GM23248 (cell line): ENCODE measurements at regions not wholly inside any gene's neighbourhood (a gene's known extent, or its start where the extent isn't known, plus 50 kb on each side); places are given as distances from the start of the nearest gene placed in this dataset.
A peak's percentile ranks its signal among the peaks of the same experiment; 100 is the strongest.

Experiments
- DNase-seq: peaks from one replicate; pipeline ENCODE4 v3.0.0-alpha.2; 2015
- H2AFZ ChIP-seq: fragments of 200-600 bp; sonication (generic); 2 replicates; pipeline ENCODE4 v1.6.1; 2016; ENCODE audit warnings: antibody characterized with exemption
- H3F3A ChIP-seq: fragments of 200-600 bp; sonication (generic); 2 replicates; pipeline ENCODE4 v1.6.1; 2016; ENCODE audit warnings: mild to moderate bottlenecking, antibody characterized with exemption, mixed run types; ENCODE audit not compliant: insufficient read depth
- H3K27ac ChIP-seq: fragments of 200-600 bp; sonication (generic); 2 replicates; pipeline ENCODE4 v1.5.1; 2016; ENCODE audit warnings: mild to moderate bottlenecking
- H3K27me3 ChIP-seq: fragments of 200-600 bp; sonication (generic); replicated peaks from 2 replicates; pipeline ENCODE4 v1.6.1; 2016; ENCODE audit warnings: mild to moderate bottlenecking; ENCODE audit not compliant: insufficient read depth
- H3K36me3 ChIP-seq: fragments of 200-600 bp; sonication (generic); 2 replicates; pipeline ENCODE4 v1.6.1; 2016; ENCODE audit warnings: low read depth, mild to moderate bottlenecking
- H3K4me1 ChIP-seq: fragments of 200-600 bp; sonication (generic); 2 replicates; pipeline ENCODE4 v1.6.1; 2016; ENCODE audit warnings: mild to moderate bottlenecking; ENCODE audit not compliant: insufficient read depth
- H3K4me2 ChIP-seq: fragments of 200-600 bp; sonication (generic); one replicate; pipeline ENCODE4 v1.6.1; 2016; ENCODE audit warnings: mild to moderate bottlenecking; ENCODE audit not compliant: unreplicated experiment
- H3K4me3 ChIP-seq: fragments of 200-600 bp; sonication (generic); 2 replicates; pipeline ENCODE4 v1.5.1; 2016; ENCODE audit warnings: mild to moderate bottlenecking
- H3K79me2 ChIP-seq: fragments of 200-600 bp; sonication (generic); 2 replicates; pipeline ENCODE4 v1.6.1; 2016; ENCODE audit warnings: mild to moderate bottlenecking; ENCODE audit not compliant: insufficient read depth
- H3K9ac ChIP-seq: fragments of 200-600 bp; sonication (generic); 2 replicates; pipeline ENCODE4 v1.6.1; 2016; ENCODE audit warnings: mild to moderate bottlenecking
- H3K9me2 ChIP-seq: fragments of 200-600 bp; sonication (generic); 2 replicates; pipeline ENCODE4 v1.6.1; 2016; ENCODE audit warnings: mixed run types, mild to moderate bottlenecking, moderate library complexity; ENCODE audit not compliant: insufficient read depth
- H3K9me3 ChIP-seq: fragments of 200-600 bp; sonication (generic); one replicate; pipeline ENCODE4 v1.6.1; 2017; ENCODE audit warnings: low read depth
- H4K20me1 ChIP-seq: fragments of 200-600 bp; sonication (generic); 2 replicates; pipeline ENCODE4 v1.6.0; 2016; ENCODE audit not compliant: insufficient read depth
- EZH2 ChIP-seq: fragments of 200-600 bp; sonication (generic); IDR thresholded peaks from 2 replicates; pipeline ENCODE4 v1.6.1; 2018; ENCODE audit warnings: antibody characterized with exemption, mild to moderate bottlenecking; ENCODE audit not compliant: insufficient read depth, poor library complexity, severe bottlenecking
- EZH2phosphoT487 ChIP-seq: fragments of 200-600 bp; sonication (generic); IDR thresholded peaks from 2 replicates; pipeline ENCODE4 v1.6.1; 2018; ENCODE audit warnings: antibody characterized with exemption, moderate library complexity, mild to moderate bottlenecking, low read depth; ENCODE audit not compliant: insufficient read depth
- WGBS, 2 experiments: methylation state at CpG; one replicate each; pipeline ENCODE4 v1.1.6; 2015 to 2017; ENCODE audit warnings: low lambda C conversion rate in 2 of 2, low coverage in 1 of 2; ENCODE audit errors: missing lambda C conversion rate in 2 of 2; 5-methylcytosine and 5-hydroxymethylcytosine counted together
- in situ Hi-C: fragments of 300-500 bp; cut with MboI; formaldehyde crosslinking; loops from 2 replicates; pipeline ENCODE4 v1.15.0; 2020

GRCh38 chr13:42688821-42689220, 92.6 kb upstream of the FAM216B start:
- Histone ChIP-seq H3K9ac (no peak overlapping the region), H3K4me1 (no peaks in the 10 kb centered on the region), H3K9me3 (no peaks in the 10 kb centered on the region), H3K4me3 (no peak overlapping the region), H3K27me3 (peaks cover 13% of the 10 kb centered on the region), H3K36me3 (no peaks in the 10 kb centered on the region), H3K27ac (no peak overlapping the region), H4K20me1 (no peaks in the 10 kb centered on the region), H2AFZ (no peak overlapping the region), H3F3A (no peaks in the 10 kb centered on the region), H3K9me2 (no peaks in the 10 kb centered on the region), H3K79me2 (no peaks in the 10 kb centered on the region), H3K4me2 (no peak overlapping the region)
- DNase-seq: no peak
- TF ChIP-seq EZH2phosphoT487 (no peak), EZH2 (no peak)
- 17 to 20% methylated on average over 4 of the region's 4 CpGs for WGBS, 2 experiments
- in situ Hi-C loops: no loop called here

DNA sequence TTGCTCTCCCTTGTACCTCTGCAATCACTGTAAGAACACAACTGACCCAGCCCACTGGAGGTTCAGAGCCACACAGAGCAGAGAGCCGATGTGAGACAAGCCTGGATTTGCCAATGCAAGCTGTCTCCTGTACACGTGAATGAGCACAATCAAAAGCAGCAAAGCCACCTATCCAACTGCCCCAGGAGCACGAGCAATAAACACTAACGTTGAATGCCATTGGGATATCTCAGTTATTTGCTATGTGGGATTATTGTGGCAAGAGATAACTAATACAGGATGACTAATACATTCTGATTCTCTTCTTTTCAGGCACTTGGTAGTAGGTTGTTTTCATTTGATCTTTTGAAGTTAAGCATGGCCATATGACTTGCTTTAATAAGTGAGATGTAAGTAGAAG, 85.2 kb upstream of the FAM216B start:
- 0 out of 2 replicates have a peak, but pooled peaks cover 4% of the 10 kb centered on the region for H3K27me3 ChIP-seq
- H3K27ac ChIP-seq: no peak overlapping the region
- H3K36me3 ChIP-seq: no peaks in the 10 kb centered on the region
- in situ Hi-C loops: no loop called here
- H2AFZ ChIP-seq: no peak overlapping the region
- peaks cover 11% of the 10 kb centered on the region for H3K4me1 ChIP-seq
- H3K9me2 ChIP-seq: no peaks in the 10 kb centered on the region
- TF ChIP-seq EZH2: no peak
- TF ChIP-seq EZH2phosphoT487: no peak
- H3F3A ChIP-seq: peaks cover 6% of the 10 kb centered on the region
- H3K4me2 ChIP-seq: peak overlapping the region; percentile 11
- H4K20me1 ChIP-seq: no peaks in the 10 kb centered on the region
- H3K9ac ChIP-seq: no peak overlapping the region
- no peaks in the 10 kb centered on the region for H3K79me2 ChIP-seq
- no peak overlapping the region for H3K4me3 ChIP-seq
- peak; percentile 66 for DNase-seq
- WGBS, 2 experiments: 25 to 28% methylated on average over 4 of the region's 4 CpGs
- H3K9me3 ChIP-seq: no peaks in the 10 kb centered on the region

GRCh38 chr13:42699912-42700311, 81.5 kb upstream of the FAM216B start:
- Histone ChIP-seq H3K4me1 (peaks cover 11% of the 10 kb centered on the region), H3K9me3 (no peaks in the 10 kb centered on the region), H3K4me3 (no peak overlapping the region), H3K9me2 (no peaks in the 10 kb centered on the region), H3K4me2 (no peak overlapping the region), H4K20me1 (no peaks in the 10 kb centered on the region), H3K36me3 (no peaks in the 10 kb centered on the region), H2AFZ (no peak overlapping the region), H3K27ac (no peak overlapping the region), H3K79me2 (no peaks in the 10 kb centered on the region), H3K9ac (no peak overlapping the region), H3K27me3 (no peaks in the 10 kb centered on the region), H3F3A (peaks cover 6% of the 10 kb centered on the region)
- in situ Hi-C loops: no loop called here
- TF ChIP-seq EZH2 (no peak), EZH2phosphoT487 (no peak)
- 60 to 65% methylated on average over 6 of the region's 6 CpGs for WGBS, 2 experiments
- no peak for DNase-seq

- Histone ChIP-seq H3K4me3 (no peak overlapping the region), H3K79me2 (no peaks in the 10 kb centered on the region), H3K9ac (no peak overlapping the region), H3K9me2 (no peaks in the 10 kb centered on the region), H3K4me1 (peaks cover 10% of the 10 kb centered on the region), H3K27me3 (no peaks in the 10 kb centered on the region), H3K36me3 (no peaks in the 10 kb centered on the region), H2AFZ (no peak overlapping the region), H3K27ac (no peak overlapping the region), H3F3A (peaks cover 7% of the 10 kb centered on the region; the same call in 1 of the 2 replicates), H3K4me2 (no peak overlapping the region), H4K20me1 (no peaks in the 10 kb centered on the region), H3K9me3 (no peaks in the 10 kb centered on the region)
- 40 to 45% methylated on average over 2 of the region's 2 CpGs for WGBS, 2 experiments
- in situ Hi-C loops: no loop called here
- TF ChIP-seq EZH2 (no peak), EZH2phosphoT487 (no peak)
- no peak for DNase-seq
Observed at GRCh38 chr13:42702716-42703115, 78.7 kb upstream of the FAM216B start.

- TF ChIP-seq EZH2 (no peak), EZH2phosphoT487 (no peak)
- Histone ChIP-seq H3K4me2 (no peak overlapping the region), H3K36me3 (no peaks in the 10 kb centered on the region), H3K4me3 (no peak overlapping the region), H3K9me2 (no peaks in the 10 kb centered on the region), H3K9me3 (no peaks in the 10 kb centered on the region), H4K20me1 (no peaks in the 10 kb centered on the region), H3K27ac (no peak overlapping the region), H3K79me2 (no peaks in the 10 kb centered on the region), H2AFZ (no peak overlapping the region), H3F3A (peaks cover 7% of the 10 kb centered on the region; the same call in 1 of the 2 replicates), H3K4me1 (peaks cover 12% of the 10 kb centered on the region), H3K27me3 (no peaks in the 10 kb centered on the region), H3K9ac (no peak overlapping the region)
- DNase-seq: no peak
- in situ Hi-C loops: no loop called here
Observed at GRCh38 chr13:42703740-42704139, 77.6 kb upstream of the FAM216B start.
